Cardiac septum (tissue), 1 donor: ENCODE measurements at regions not wholly inside any gene's neighbourhood (a gene's known extent, or its start where the extent isn't known, plus 50 kb on each side); places are given as distances from the start of the nearest gene placed in this dataset.
A peak's percentile ranks its signal among the peaks of the same experiment; 100 is the strongest.

Experiments
- DNase-seq: peaks from one replicate; pipeline ENCODE4 v3.0.0-alpha.2; 2020; ENCODE audit warnings: low spot score
- intact Hi-C: fragments of 100-400 bp; cut with DNase I; formaldehyde crosslinking; loops from one replicate; pipeline ENCODE4 v1.14.0; 2022
- donor health status: DM: no; HTN: no; CAD: no.

- intact Hi-C loops, result no loop called here
- no peak for DNase-seq
Measured at GRCh38 chr1:70656361-70656760, 245.3 kb downstream of the CTH start.

GRCh38 chr1:70659891-70660290, 248.8 kb downstream of the CTH start:
- intact Hi-C loops, result no loop called here
- DNase-seq, result no peak

GRCh38 chr1:70666381-70667140, 255.5 kb downstream of the CTH start:
- intact Hi-C loops, result no loop called here
- DNase-seq, result no peak

- DNase-seq, result no peak
- intact Hi-C loops, result no loop called here
Measured at GRCh38 chr1:70667494-70668170, 256.6 kb downstream of the CTH start.

GRCh38 chr1:70671006-70671405, 259.9 kb downstream of the CTH start:
- DNase-seq, result no peak
- intact Hi-C loops, result no loop called here

- no peak for DNase-seq
- intact Hi-C loops, result no loop called here
Measured at GRCh38 chr1:70672442-70672888, 261.4 kb downstream of the CTH start.

GRCh38 chr1:70674941-70675685, 264.0 kb downstream of the CTH start:
- no peak for DNase-seq
- intact Hi-C loops, result no loop called here

GRCh38 chr1:70675737-70676156, 264.7 kb downstream of the CTH start:
- DNase-seq, result no peak
- intact Hi-C loops, result no loop called here

GRCh38 chr1:70685300-70686286, 274.5 kb downstream of the CTH start:
- no peak for DNase-seq
- intact Hi-C loops, result loop anchor here (2.0 to 10.0 kb wide), 2 partner anchors 209 to 361 kb away; partner anchors contain the start of gene PTGER3

GRCh38 chr1:70688580-70688979, 277.5 kb downstream of the CTH start:
- intact Hi-C loops, result loop anchor here (10.0 kb wide), 1 partner anchor 206 kb away; no protein-coding TSS in a partner anchor
- no peak for DNase-seq

GRCh38 chr1:70706381-70707037, 295.4 kb downstream of the CTH start:
- intact Hi-C loops, result no loop called here

GRCh38 chr1:70707214-70707613, 296.1 kb downstream of the CTH start:
- DNase-seq, result no peak
- intact Hi-C loops, result no loop called here

More at GRCh38 chr1:70706381-70707037, 295.4 kb downstream of the CTH start:
- peak; percentile 72 for DNase-seq

GRCh38 chr1:70714149-70714548, 303.1 kb downstream of the CTH start:
- DNase-seq, result no peak
- intact Hi-C loops, result no loop called here

GRCh38 chr1:70717211-70717610, 306.1 kb downstream of the CTH start:
- no peak for DNase-seq
- intact Hi-C loops, result no loop called here

GRCh38 chr1:70717656-70718055, 306.6 kb downstream of the CTH start:
- intact Hi-C loops, result no loop called here
- DNase-seq, result no peak

- no peak for DNase-seq
- intact Hi-C loops, result no loop called here
Measured at GRCh38 chr1:70718086-70718630, 307.1 kb downstream of the CTH start.

GRCh38 chr1:70719154-70719553, 308.1 kb downstream of the CTH start:
- intact Hi-C loops, result no loop called here
- no peak for DNase-seq

- intact Hi-C loops, result no loop called here
- DNase-seq, result no peak
Measured at GRCh38 chr1:70720109-70720508, 309.0 kb downstream of the CTH start.
